ENCODE measurements at regions not wholly inside any gene's neighbourhood (a gene's known extent, or its start where the extent isn't known, plus 50 kb on each side); places are given as distances from the start of the nearest gene placed in this dataset.

DNA sequence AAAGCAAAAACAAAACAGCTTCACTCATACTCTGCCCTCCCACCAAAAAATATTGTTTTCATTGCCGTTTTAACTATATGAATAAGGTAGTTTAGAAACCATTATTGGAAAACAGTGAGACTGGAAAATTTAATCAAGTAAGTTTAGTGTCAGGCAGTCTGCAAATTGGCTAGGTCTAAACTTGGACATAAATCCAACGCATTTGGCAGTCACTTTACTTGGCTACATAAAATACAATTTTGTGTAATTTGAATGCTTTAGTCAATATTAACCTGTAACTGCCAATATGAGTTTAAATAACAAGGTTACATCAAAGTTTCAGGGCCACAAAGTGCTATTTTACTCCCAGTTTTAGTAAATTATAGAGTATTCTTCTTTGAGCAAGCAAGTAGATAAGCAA lies 202.3 kb upstream of the SLC38A2 start:
- no peak for TF ChIP-seq CTCF (IDR thresholded peaks at IDR 0.05; ENCODE audit: low read depth, low read length, missing control alignments)
- DNase-seq (ENCODE audit: extremely low read depth, low read depth) = no peak
- no peak overlapping the region for H3K4me3 ChIP-seq (replicated peaks; ENCODE audit: low read depth, low read length)

DNA sequence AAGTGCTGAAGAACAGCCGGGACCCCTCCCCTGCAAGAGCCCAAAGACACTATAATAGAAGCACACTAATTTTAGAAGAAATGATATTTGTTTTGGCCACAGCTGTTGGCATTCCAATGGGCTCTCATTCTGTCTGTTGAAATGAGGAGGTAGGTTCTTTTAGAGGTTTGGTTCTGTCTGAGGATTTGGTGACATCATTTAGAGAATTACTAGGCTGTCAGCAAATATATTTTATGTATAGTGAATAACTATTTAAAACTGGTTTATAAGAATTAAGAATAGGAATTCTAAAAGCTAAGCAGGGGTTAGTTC lies 200.7 kb upstream of the SLC38A2 start:
- H3K4me3 ChIP-seq (replicated peaks; ENCODE audit: low read depth, low read length) = no peak overlapping the region
- DNase-seq (ENCODE audit: extremely low read depth, low read depth) = no peak
- TF ChIP-seq CTCF (IDR thresholded peaks at IDR 0.05; ENCODE audit: low read depth, low read length, missing control alignments) = no peak

DNA sequence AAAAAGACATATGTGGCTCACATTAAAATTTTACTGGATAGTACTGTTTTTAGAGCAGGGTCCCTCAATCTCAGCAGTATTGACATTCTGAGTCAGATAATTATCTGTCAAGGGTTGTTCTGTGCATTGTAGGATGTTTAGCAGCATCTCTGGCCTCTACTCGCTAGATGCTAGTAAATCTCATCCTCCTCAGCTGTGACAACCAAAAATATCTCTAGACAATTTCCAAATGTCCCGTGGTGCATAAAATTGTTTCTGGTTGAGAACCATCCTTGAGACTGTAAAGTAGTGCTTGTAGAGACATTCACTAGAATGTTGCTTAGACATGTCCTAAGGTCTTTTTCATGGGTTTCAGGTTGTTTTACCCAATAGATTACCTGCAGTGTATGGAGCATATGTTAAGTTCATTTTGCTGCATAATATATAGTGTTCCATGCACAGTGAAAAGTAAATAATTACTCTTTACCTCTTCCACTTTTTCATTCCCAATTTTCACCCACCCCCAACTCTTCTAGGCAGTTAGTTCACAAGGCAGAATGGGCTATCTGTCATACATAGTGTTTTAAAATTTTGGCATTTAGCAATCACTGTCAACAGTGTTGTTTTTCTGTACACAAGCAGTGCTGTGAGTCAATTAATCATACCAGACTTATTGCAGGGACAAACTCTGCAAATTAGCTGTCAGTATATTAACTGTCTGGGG lies 200.2 kb upstream of the SLC38A2 start:
- no peak overlapping the region for H3K4me3 ChIP-seq (replicated peaks; ENCODE audit: low read depth, low read length)
- no peak for DNase-seq (ENCODE audit: extremely low read depth, low read depth)
- TF ChIP-seq CTCF (IDR thresholded peaks at IDR 0.05; ENCODE audit: low read depth, low read length, missing control alignments) = no peak

DNA sequence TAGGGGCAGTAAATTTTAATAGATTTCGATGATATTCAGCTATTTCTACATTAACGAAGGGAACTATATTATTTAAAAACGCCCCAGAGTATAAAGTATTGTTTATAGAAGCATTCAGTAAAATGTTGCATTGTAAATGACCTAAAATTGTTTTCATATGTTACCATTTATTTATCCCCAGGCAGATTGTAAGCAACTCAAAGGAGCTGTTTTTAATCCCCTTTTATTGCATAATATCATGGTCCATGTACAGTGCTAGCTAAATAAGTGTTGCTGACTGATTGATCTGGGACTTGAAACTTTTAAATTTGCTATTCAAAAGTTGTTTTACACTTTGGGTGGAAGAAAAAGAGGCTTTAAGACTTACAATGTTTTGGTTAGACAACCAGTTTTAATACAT lies 199.0 kb upstream of the SLC38A2 start:
- no peak for TF ChIP-seq CTCF (IDR thresholded peaks at IDR 0.05; ENCODE audit: low read depth, low read length, missing control alignments)
- no peak for DNase-seq (ENCODE audit: extremely low read depth, low read depth)
- no peak overlapping the region for H3K4me3 ChIP-seq (replicated peaks; ENCODE audit: low read depth, low read length)

- TF ChIP-seq CTCF (IDR thresholded peaks at IDR 0.05; ENCODE audit: low read depth, low read length, missing control alignments) = no peak
- H3K4me3 ChIP-seq (replicated peaks; ENCODE audit: low read depth, low read length) = no peak overlapping the region
- DNase-seq (ENCODE audit: extremely low read depth, low read depth) = no peak
These were observed 197.4 kb upstream of the SLC38A2 start for GRCh38 chr12:46569826-46570439.

- no peak for DNase-seq (ENCODE audit: extremely low read depth, low read depth)
- H3K4me3 ChIP-seq (replicated peaks; ENCODE audit: low read depth, low read length) = no peak overlapping the region
- no peak for TF ChIP-seq CTCF (IDR thresholded peaks at IDR 0.05; ENCODE audit: low read depth, low read length, missing control alignments)
These were observed 195.1 kb upstream of the SLC38A2 start for GRCh38 chr12:46567667-46568066.

Measured in HFF-Myc (cell line).